IMR-90 (cell line): ENCODE measurements at regions not wholly inside any gene's neighbourhood (a gene's known extent, or its start where the extent isn't known, plus 50 kb on each side); places are given as distances from the start of the nearest gene placed in this dataset.

Experiments used
- ATAC-seq: fragments of 200-7000 bp; cut with Tn5 transposase; 2 replicates; pipeline ENCODE4 v1.9.1; 2020; ENCODE audit warnings: low read depth, mild to moderate bottlenecking, moderate library complexity
- BruUV-seq: library from RNA; stranded (reverse); fragments of 400-500 nt; replicated peaks from 2 replicates; lab custom pipeline; 2021; lab: Mats Ljungman, UMichigan
- CTCF ChIA-PET: fragments of 300-600 bp; formaldehyde crosslinking; extraction: SDS; loops from one replicate; lab custom pipeline; 2021; ENCODE audit warnings: antibody characterized with exemption; lab: Yijun Ruan, JAX
- POLR2A ChIA-PET: fragments of 300-600 bp; sonication (Branson Sonifier 250); formaldehyde crosslinking; loops from one replicate; lab custom pipeline; 2022; ENCODE audit warnings: antibody characterized with exemption; ENCODE audit not compliant: unreplicated experiment; lab: Charles Lee
- DNase-seq: peaks from one replicate; pipeline ENCODE4 v3.0.0; 2013
- H2AFZ ChIP-seq: replicated peaks from 2 replicates; pipeline ENCODE3; 2013; ENCODE audit warnings: low read length, mild to moderate bottlenecking; ENCODE audit not compliant: poor library complexity
- H2AK5ac ChIP-seq: 2 replicates; pipeline ENCODE4 v1.6.1; 2013; ENCODE audit warnings: low read depth, low read length, inconsistent platforms
- H2AK9ac ChIP-seq: replicated peaks from 2 replicates; pipeline ENCODE3; 2013; ENCODE audit warnings: mild to moderate bottlenecking, low read depth, low read length, moderate library complexity; ENCODE audit not compliant: poor library complexity
- H2BK120ac ChIP-seq: 2 replicates; pipeline ENCODE4 v1.6.1; 2013; ENCODE audit warnings: low read depth, low read length, inconsistent platforms
- H2BK15ac ChIP-seq: 3 replicates; pipeline ENCODE4 v1.6.1; 2013; ENCODE audit warnings: low read depth, low read length, inconsistent platforms
- H2BK20ac ChIP-seq: 2 replicates; pipeline ENCODE4 v1.6.1; 2013; ENCODE audit warnings: low read depth, mild to moderate bottlenecking, inconsistent platforms, low read length, moderate library complexity
- H2BK5ac ChIP-seq: 2 replicates; pipeline ENCODE4 v1.6.1; 2013; ENCODE audit warnings: mild to moderate bottlenecking, low read depth, low read length, inconsistent platforms; ENCODE audit not compliant: poor library complexity, severe bottlenecking
- H3K14ac ChIP-seq: replicated peaks from 2 replicates; pipeline ENCODE4 v1.6.1; 2013; ENCODE audit warnings: low read depth, low read length, inconsistent platforms
- H3K18ac ChIP-seq: 2 replicates; pipeline ENCODE4 v1.6.1; 2013; ENCODE audit warnings: low read depth, low read length, control low read depth
- H3K23ac ChIP-seq: 2 replicates; pipeline ENCODE4 v1.6.1; 2013; ENCODE audit warnings: low read depth, low read length, inconsistent platforms
- H3K27ac ChIP-seq: 2 replicates; pipeline ENCODE4 v1.5.1; 2013; ENCODE audit warnings: mild to moderate bottlenecking, control low read depth, low read length; ENCODE audit not compliant: insufficient read depth
- H3K27me3 ChIP-seq: 2 replicates; pipeline ENCODE4 v1.6.1; 2013; ENCODE audit warnings: low read length; ENCODE audit not compliant: control insufficient read depth, insufficient read depth
- H3K36me3 ChIP-seq: 2 replicates; pipeline ENCODE4 v1.6.1; 2013; ENCODE audit warnings: low read length, mixed read lengths; ENCODE audit not compliant: control insufficient read depth, insufficient read depth
- H3K4ac ChIP-seq: 2 replicates; pipeline ENCODE4 v1.6.1; 2013; ENCODE audit warnings: low read depth, low read length, inconsistent platforms
- H3K4me1 ChIP-seq: 2 replicates; pipeline ENCODE4 v1.6.1; 2013; ENCODE audit warnings: low read length, mixed read lengths; ENCODE audit not compliant: control insufficient read depth, insufficient read depth
- H3K4me2 ChIP-seq: 2 replicates; pipeline ENCODE4 v1.6.1; 2013; ENCODE audit warnings: low read depth, mild to moderate bottlenecking, control low read depth, low read length, moderate library complexity
- H3K4me3 ChIP-seq: 2 replicates; pipeline ENCODE4 v1.5.1; 2013; ENCODE audit warnings: low read depth, mild to moderate bottlenecking, control low read depth, low read length, moderate library complexity; ENCODE audit not compliant: insufficient read depth
- H3K56ac ChIP-seq: 2 replicates; pipeline ENCODE4 v1.6.1; 2013; ENCODE audit warnings: low read length, inconsistent platforms; ENCODE audit not compliant: insufficient read depth; ENCODE audit errors: extremely low read depth
- H3K79me1 ChIP-seq, 2 experiments: 2 replicates each; pipeline ENCODE4 v1.6.1; 2013; ENCODE audit warnings: low read length in 2 of 2, inconsistent platforms in 1 of 2, low read depth in 1 of 2
- H3K9ac ChIP-seq: 2 replicates; pipeline ENCODE4 v1.6.1; 2013; ENCODE audit warnings: low read depth, low read length, control low read depth
- H3K9me1 ChIP-seq: 2 replicates; pipeline ENCODE4 v1.6.1; 2013; ENCODE audit warnings: low read length, inconsistent platforms; ENCODE audit not compliant: insufficient read depth
- H3K9me3 ChIP-seq: 2 replicates; pipeline ENCODE4 v1.6.1; 2013; ENCODE audit warnings: low read length; ENCODE audit not compliant: control insufficient read depth, insufficient read depth
- H4K20me1 ChIP-seq: 2 replicates; pipeline ENCODE4 v1.6.1; 2013; ENCODE audit warnings: low read length, inconsistent platforms; ENCODE audit not compliant: insufficient read depth
- H4K5ac ChIP-seq: 2 replicates; pipeline ENCODE4 v1.6.1; 2013; ENCODE audit warnings: mild to moderate bottlenecking, low read depth, low read length, control low read depth
- H4K8ac ChIP-seq, 2 experiments: 2 replicates each; pipeline ENCODE4 v1.6.1; 2013; ENCODE audit warnings: low read depth in 2 of 2, low read length in 2 of 2, control low read depth in 1 of 2, inconsistent platforms in 1 of 2
- H4K91ac ChIP-seq: 2 replicates; pipeline ENCODE4 v1.6.1; 2013; ENCODE audit warnings: low read depth, low read length, inconsistent platforms; ENCODE audit not compliant: insufficient read depth
- CEBPB ChIP-seq: IDR thresholded peaks from 2 replicates; pipeline ENCODE4 v1.6.1; 2012; ENCODE audit warnings: low read depth, low read length, improper control_type of control experiment
- FOS ChIP-seq: fragments of 150-350 bp; IDR thresholded peaks from 2 replicates; pipeline ENCODE4 v1.6.1; 2016; ENCODE audit warnings: low read depth, low read length
- WGBS, 2 experiments: methylation state at CpG; one replicate each; pipeline versions ENCODE4 v1.1.5 to v1.1.7; 2013; ENCODE audit warnings: missing lambda C conversion rate in 2 of 2; ENCODE audit not compliant: insufficient read length in 1 of 2; ENCODE audit errors: extremely low coverage in 2 of 2; 5-methylcytosine and 5-hydroxymethylcytosine counted together
- dilution Hi-C: fragments of 300-500 bp; cut with HindIII; formaldehyde crosslinking; loops from one replicate; pipeline ENCODE4 v1.14.3; 2018; ENCODE audit warnings: low sequenced_read_pairs; ENCODE audit not compliant: unreplicated experiment
- in situ Hi-C: fragments of 300-500 bp; cut with MboI; formaldehyde crosslinking; loops from 3 replicates; pipeline ENCODE4 v1.14.3; 2019; ENCODE audit warnings: low sequenced_read_pairs, inconsistent platforms, mixed read lengths
- intact Hi-C: fragments of 100-400 bp; cut with micrococcal nuclease; formaldehyde crosslinking; loops from 2 replicates; pipeline ENCODE4 v1.10.0; 2022
- TF ChIP-seq, protein P1 (sequence below): fragments of 150-350 bp; IDR thresholded peaks from 2 replicates; pipeline ENCODE4 v1.6.1; 2017; ENCODE audit warnings: mild to moderate bottlenecking, antibody characterized with exemption, low read length, low read depth
- TF ChIP-seq, protein P2 (sequence below): conservative IDR thresholded peaks from 2 replicates; pipeline ENCODE4 v1.5.1; 2012; ENCODE audit warnings: mild to moderate bottlenecking, low read depth, low read length, improper control_type of control experiment

DNA sequence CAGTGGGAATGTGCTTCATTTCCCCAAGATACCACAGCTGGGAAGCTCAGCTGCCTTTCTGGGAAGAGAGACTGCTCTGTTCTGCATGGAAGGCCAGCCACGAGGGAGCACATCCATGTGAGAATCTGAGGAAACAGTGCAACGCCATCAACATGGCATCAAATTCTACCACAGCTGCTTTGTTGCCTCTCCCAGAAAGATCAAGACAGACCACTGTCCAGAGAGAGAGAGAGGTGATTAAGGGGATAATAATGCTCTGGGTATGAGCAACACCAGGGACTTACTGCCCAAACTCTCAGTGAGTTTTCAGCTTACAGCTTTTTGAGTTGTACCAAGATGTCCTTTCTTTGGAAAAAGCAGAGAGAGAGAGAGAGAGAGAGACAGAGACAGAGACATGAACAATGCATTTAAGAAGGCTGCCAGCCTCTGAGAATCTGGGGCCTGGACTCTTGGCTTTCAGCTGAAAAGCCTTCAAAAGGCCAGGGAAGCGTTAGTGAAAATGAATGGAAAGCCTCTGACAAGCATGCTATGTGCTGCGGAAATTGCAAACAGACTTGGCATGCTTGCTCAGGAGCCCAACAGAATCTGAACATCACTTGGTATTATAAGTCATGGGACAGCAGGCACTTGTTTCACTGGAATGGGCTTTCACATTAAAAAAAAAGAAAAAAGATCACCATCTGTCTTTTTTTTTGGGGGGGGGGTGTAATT, 223.1 kb downstream of the MAP2K6 start:
- in situ Hi-C loops: no loop called here
- H3K4me2 ChIP-seq: peak overlapping the region; percentile 20; the same call in 1 of the 2 replicates
- CTCF ChIA-PET: interaction anchor here (0.6 to 1.4 kb wide), 3 partner anchors 30 to 143 kb away, joined by 3 to 5 read pairs (median 3); no protein-coding TSS in a partner anchor

More for the DNA sequence above, 223.1 kb downstream of the MAP2K6 start:
- intact Hi-C loops: no loop called here
- peak overlapping the region in 1 of 2 experiments; percentile 60; a peak in 2 of 4 replicates for H4K8ac ChIP-seq
- H2AK5ac ChIP-seq: no peak overlapping the region
- H3K56ac ChIP-seq: no peak overlapping the region
- peak overlapping the region; percentile 77 for H2BK20ac ChIP-seq
- peaks cover 8% of the 10 kb centered on the region for H3K4me1 ChIP-seq
- H4K20me1 ChIP-seq: no peaks in the 10 kb centered on the region
- H3K27me3 ChIP-seq: no peaks in the 10 kb centered on the region
- peak; percentile 92 for ATAC-seq
- peak; percentile 81 for DNase-seq
- H3K18ac ChIP-seq: peak overlapping the region; percentile 7
- H2AFZ ChIP-seq: peak overlapping the region; percentile 85
- dilution Hi-C loops: loop anchor here (10.0 kb wide), 1 partner anchor 207 kb away; no protein-coding TSS in a partner anchor
- POLR2A ChIA-PET: no interaction called here
- peak overlapping the region; percentile 65 for H3K27ac ChIP-seq
- peak overlapping the region; percentile 63 for H3K4ac ChIP-seq
- H2AK9ac ChIP-seq: no peak overlapping the region
- no peaks in the 10 kb centered on the region for H3K79me1 ChIP-seq
- H4K91ac ChIP-seq: peak overlapping the region; percentile 29; the same call in 1 of the 2 replicates
- H3K36me3 ChIP-seq: no peaks in the 10 kb centered on the region
- H3K23ac ChIP-seq: peak overlapping the region; percentile 40; the same call in 1 of the 2 replicates
- BruUV-seq: no TSS peak
- no peaks in the 10 kb centered on the region; the same call in 1 of the 2 replicates for H3K9me1 ChIP-seq
- H2BK15ac ChIP-seq: peak overlapping the region; percentile 11; the same call in 2 of the 3 replicates
- no peak overlapping the region for H3K4me3 ChIP-seq
- H3K9me3 ChIP-seq: no peaks in the 10 kb centered on the region
- TF ChIP-seq, protein P1, sequence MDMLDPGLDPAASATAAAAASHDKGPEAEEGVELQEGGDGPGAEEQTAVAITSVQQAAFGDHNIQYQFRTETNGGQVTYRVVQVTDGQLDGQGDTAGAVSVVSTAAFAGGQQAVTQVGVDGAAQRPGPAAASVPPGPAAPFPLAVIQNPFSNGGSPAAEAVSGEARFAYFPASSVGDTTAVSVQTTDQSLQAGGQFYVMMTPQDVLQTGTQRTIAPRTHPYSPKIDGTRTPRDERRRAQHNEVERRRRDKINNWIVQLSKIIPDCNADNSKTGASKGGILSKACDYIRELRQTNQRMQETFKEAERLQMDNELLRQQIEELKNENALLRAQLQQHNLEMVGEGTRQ: no peak
- TF ChIP-seq FOS: 0 out of 2 replicates have a peak, but pooled peaks have one; percentile 18
- TF ChIP-seq, protein P2, sequence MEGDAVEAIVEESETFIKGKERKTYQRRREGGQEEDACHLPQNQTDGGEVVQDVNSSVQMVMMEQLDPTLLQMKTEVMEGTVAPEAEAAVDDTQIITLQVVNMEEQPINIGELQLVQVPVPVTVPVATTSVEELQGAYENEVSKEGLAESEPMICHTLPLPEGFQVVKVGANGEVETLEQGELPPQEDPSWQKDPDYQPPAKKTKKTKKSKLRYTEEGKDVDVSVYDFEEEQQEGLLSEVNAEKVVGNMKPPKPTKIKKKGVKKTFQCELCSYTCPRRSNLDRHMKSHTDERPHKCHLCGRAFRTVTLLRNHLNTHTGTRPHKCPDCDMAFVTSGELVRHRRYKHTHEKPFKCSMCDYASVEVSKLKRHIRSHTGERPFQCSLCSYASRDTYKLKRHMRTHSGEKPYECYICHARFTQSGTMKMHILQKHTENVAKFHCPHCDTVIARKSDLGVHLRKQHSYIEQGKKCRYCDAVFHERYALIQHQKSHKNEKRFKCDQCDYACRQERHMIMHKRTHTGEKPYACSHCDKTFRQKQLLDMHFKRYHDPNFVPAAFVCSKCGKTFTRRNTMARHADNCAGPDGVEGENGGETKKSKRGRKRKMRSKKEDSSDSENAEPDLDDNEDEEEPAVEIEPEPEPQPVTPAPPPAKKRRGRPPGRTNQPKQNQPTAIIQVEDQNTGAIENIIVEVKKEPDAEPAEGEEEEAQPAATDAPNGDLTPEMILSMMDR: no peak
- 0 out of 2 replicates have a peak, but pooled peaks have one; percentile 9 for TF ChIP-seq CEBPB
- WGBS, 2 experiments: 47% methylated on average over 2 of the region's 4 CpGs; no CpG with 5 or more reads in 1 of the 2 experiments
- H2BK5ac ChIP-seq: peak overlapping the region; percentile 76
- no peak overlapping the region; the same call in 1 of the 2 replicates for H3K9ac ChIP-seq
- peak overlapping the region; percentile 83 for H2BK120ac ChIP-seq
- H3K14ac ChIP-seq: peak overlapping the region; percentile 79
- peak overlapping the region; percentile 24; the same call in 1 of the 2 replicates for H4K5ac ChIP-seq
